ENCODE measurements at regions not wholly inside any gene's neighbourhood (a gene's known extent, or its start where the extent isn't known, plus 50 kb on each side); places are given as distances from the start of the nearest gene placed in this dataset.
"Not testable (repeated sequence)": the region's sequence is repeated elsewhere in the genome, so short reads cannot be mapped to it uniquely, and the experiment has no call there.

GRCh38 chr20:26260925-26261324, 564.3 kb upstream of the ZNF337 start:
- DNase-seq; H3K4me1 Mint-ChIP-seq; H3K27me3 Mint-ChIP-seq; H3K4me3 Mint-ChIP-seq; H3K36me3 Mint-ChIP-seq (ENCODE audit: low read depth); intact Hi-C loops (cut with micrococcal nuclease); H3K27ac Mint-ChIP-seq: not testable (repeated sequence)
- peaks cover 24% of the 10 kb centered on the region for H3K9me3 Mint-ChIP-seq

GRCh38 chr20:26252311-26252975, 555.8 kb upstream of the ZNF337 start:
- intact Hi-C loops (cut with micrococcal nuclease), result loop anchor here (10.0 kb wide), 1 partner anchor 62 kb away; no protein-coding TSS in a partner anchor
- not testable (repeated sequence) for H3K27ac Mint-ChIP-seq; H3K27me3 Mint-ChIP-seq; H3K4me3 Mint-ChIP-seq; H3K36me3 Mint-ChIP-seq (ENCODE audit: low read depth); H3K4me1 Mint-ChIP-seq
- peaks cover 18% of the 10 kb centered on the region for H3K9me3 Mint-ChIP-seq
- DNase-seq, result peak; percentile 54

GRCh38 chr20:26251376-26251775, 554.7 kb upstream of the ZNF337 start:
- not testable (repeated sequence) for H3K4me3 Mint-ChIP-seq; H3K4me1 Mint-ChIP-seq; H3K27me3 Mint-ChIP-seq; H3K27ac Mint-ChIP-seq; H3K36me3 Mint-ChIP-seq (ENCODE audit: low read depth)
- peak; percentile 46 for DNase-seq
- H3K9me3 Mint-ChIP-seq, result peaks cover 16% of the 10 kb centered on the region
- intact Hi-C loops (cut with micrococcal nuclease), result loop anchor here (10.0 kb wide), 1 partner anchor 63 kb away; no protein-coding TSS in a partner anchor

GRCh38 chr20:26250249-26251114, 553.8 kb upstream of the ZNF337 start:
- not testable (repeated sequence) for H3K4me3 Mint-ChIP-seq; H3K4me1 Mint-ChIP-seq; DNase-seq; H3K27me3 Mint-ChIP-seq; H3K9me3 Mint-ChIP-seq; H3K27ac Mint-ChIP-seq; H3K36me3 Mint-ChIP-seq (ENCODE audit: low read depth)
- intact Hi-C loops (cut with micrococcal nuclease), result loop anchor here (10.0 kb wide), 1 partner anchor 64 kb away; no protein-coding TSS in a partner anchor

GRCh38 chr20:26243731-26244130, 547.1 kb upstream of the ZNF337 start:
- Mint-ChIP-seq H3K9me3 (peaks cover 14% of the 10 kb centered on the region), H3K4me1 (no peaks in the 10 kb centered on the region), H3K27me3 (no peaks in the 10 kb centered on the region), H3K4me3 (no peak overlapping the region), H3K36me3 (ENCODE audit: low read depth) (no peaks in the 10 kb centered on the region), H3K27ac (no peak overlapping the region)
- no peak for DNase-seq
- intact Hi-C loops (cut with micrococcal nuclease), result no loop called here

GRCh38 chr20:26220609-26221008, 524.0 kb upstream of the ZNF337 start:
- H3K4me3 Mint-ChIP-seq; H3K27ac Mint-ChIP-seq; intact Hi-C loops (cut with micrococcal nuclease); H3K27me3 Mint-ChIP-seq; DNase-seq; H3K9me3 Mint-ChIP-seq; H3K4me1 Mint-ChIP-seq; H3K36me3 Mint-ChIP-seq (ENCODE audit: low read depth): not testable (repeated sequence)

- DNase-seq; H3K4me1 Mint-ChIP-seq; H3K27ac Mint-ChIP-seq; intact Hi-C loops (cut with micrococcal nuclease); H3K27me3 Mint-ChIP-seq; H3K4me3 Mint-ChIP-seq; H3K9me3 Mint-ChIP-seq; H3K36me3 Mint-ChIP-seq (ENCODE audit: low read depth): not testable (repeated sequence)
These were observed 522.9 kb upstream of the ZNF337 start for GRCh38 chr20:26219546-26219945.

- intact Hi-C loops (cut with micrococcal nuclease), result no loop called here
- H3K27ac Mint-ChIP-seq, result no peak overlapping the region
- no peak for DNase-seq
- no peak overlapping the region for H3K4me3 Mint-ChIP-seq
- peaks cover 8% of the 10 kb centered on the region for H3K9me3 Mint-ChIP-seq
- H3K4me1 Mint-ChIP-seq, result no peaks in the 10 kb centered on the region
- H3K36me3 Mint-ChIP-seq (ENCODE audit: low read depth), result peaks cover under 1% of the 10 kb centered on the region
- no peaks in the 10 kb centered on the region for H3K27me3 Mint-ChIP-seq
These were observed 521.6 kb upstream of the ZNF337 start for GRCh38 chr20:26218301-26218700.

GRCh38 chr20:26216025-26216424, 519.4 kb upstream of the ZNF337 start:
- H3K36me3 Mint-ChIP-seq (ENCODE audit: low read depth), result peaks cover 2% of the 10 kb centered on the region
- DNase-seq, result no peak
- no peaks in the 10 kb centered on the region for H3K27me3 Mint-ChIP-seq
- H3K9me3 Mint-ChIP-seq, result peaks cover 4% of the 10 kb centered on the region
- no peak overlapping the region for H3K27ac Mint-ChIP-seq
- H3K4me1 Mint-ChIP-seq, result no peaks in the 10 kb centered on the region
- no peak overlapping the region for H3K4me3 Mint-ChIP-seq
- intact Hi-C loops (cut with micrococcal nuclease), result no loop called here

- H3K4me3 Mint-ChIP-seq, result no peak overlapping the region
- intact Hi-C loops (cut with micrococcal nuclease), result no loop called here
- peaks cover 6% of the 10 kb centered on the region for H3K9me3 Mint-ChIP-seq
- peaks cover 2% of the 10 kb centered on the region for H3K36me3 Mint-ChIP-seq (ENCODE audit: low read depth)
- no peak overlapping the region for H3K27ac Mint-ChIP-seq
- H3K4me1 Mint-ChIP-seq, result peaks cover 3% of the 10 kb centered on the region
- no peak for DNase-seq
- peaks cover 4% of the 10 kb centered on the region for H3K27me3 Mint-ChIP-seq
These were observed 518.3 kb upstream of the ZNF337 start for GRCh38 chr20:26214991-26215390.

- H3K36me3 Mint-ChIP-seq (ENCODE audit: low read depth), result peaks cover 2% of the 10 kb centered on the region
- H3K4me3 Mint-ChIP-seq, result peak overlapping the region; percentile 57
- peaks cover 14% of the 10 kb centered on the region for H3K9me3 Mint-ChIP-seq
- intact Hi-C loops (cut with micrococcal nuclease), result no loop called here
- H3K27me3 Mint-ChIP-seq, result peaks cover 19% of the 10 kb centered on the region
- peak; percentile 56 for DNase-seq
- H3K27ac Mint-ChIP-seq, result no peak overlapping the region
- peaks cover 7% of the 10 kb centered on the region for H3K4me1 Mint-ChIP-seq
These were observed 512.7 kb upstream of the ZNF337 start for GRCh38 chr20:26209171-26209941.

GRCh38 chr20:26208296-26209091, 511.8 kb upstream of the ZNF337 start:
- peaks cover 2% of the 10 kb centered on the region for H3K36me3 Mint-ChIP-seq (ENCODE audit: low read depth)
- peak; percentile 71 for DNase-seq
- H3K4me1 Mint-ChIP-seq, result peaks cover 7% of the 10 kb centered on the region
- H3K9me3 Mint-ChIP-seq, result peaks cover 14% of the 10 kb centered on the region
- H3K27ac Mint-ChIP-seq, result no peak overlapping the region
- H3K4me3 Mint-ChIP-seq, result peak overlapping the region; percentile 52
- H3K27me3 Mint-ChIP-seq, result peaks cover 19% of the 10 kb centered on the region
- intact Hi-C loops (cut with micrococcal nuclease), result no loop called here

GRCh38 chr20:26207967-26208295, 511.3 kb upstream of the ZNF337 start:
- H3K9me3 Mint-ChIP-seq; H3K4me1 Mint-ChIP-seq; intact Hi-C loops (cut with micrococcal nuclease); H3K36me3 Mint-ChIP-seq (ENCODE audit: low read depth): not testable (repeated sequence)
- peak; percentile 57 for DNase-seq
- Mint-ChIP-seq H3K27me3 (peaks cover 19% of the 10 kb centered on the region), H3K4me3 (peak overlapping the region; percentile 62), H3K27ac (peak overlapping the region; percentile 9)

Data from activated CD4-positive, alpha-beta T cell treated with anti-CD3 and anti-CD28 coated beads, Interleukin-2, amount 10 ng/mL, durations not matched to agents 24 days and 14 days (primary cell).